ENCODE measurements at regions not wholly inside any gene's neighbourhood (a gene's known extent, or its start where the extent isn't known, plus 50 kb on each side); places are given as distances from the start of the nearest gene placed in this dataset.

DNA sequence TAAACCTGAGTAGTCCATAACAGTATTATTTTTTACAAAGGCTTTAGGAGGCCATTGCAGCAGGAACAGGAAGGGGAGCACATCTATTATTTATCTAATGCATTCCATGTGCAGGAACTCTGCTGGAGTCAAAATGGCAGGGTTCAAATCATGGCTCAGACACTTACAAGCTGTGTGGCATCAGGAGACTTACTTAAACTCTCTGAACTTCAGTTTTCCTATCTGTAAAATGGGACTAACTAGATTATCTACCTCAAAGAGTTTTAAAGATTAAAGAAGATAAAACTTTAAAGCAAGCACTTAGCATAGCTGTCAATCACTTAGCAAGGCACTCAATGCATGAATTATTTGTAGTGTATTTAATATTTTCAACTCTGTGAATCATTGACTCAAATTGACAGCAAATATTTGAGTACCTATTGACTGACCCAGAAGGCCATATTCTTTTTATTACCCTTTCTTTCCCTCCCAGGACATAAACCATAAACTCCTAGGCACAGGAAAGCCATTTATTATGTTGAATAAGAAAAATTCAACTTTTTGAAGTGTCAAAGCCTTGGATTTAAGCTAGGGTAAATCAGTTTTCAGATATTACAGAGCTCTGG lies 115.8 kb upstream of the FAM204A start:
- TF ChIP-seq POLR2A (IDR thresholded peaks at IDR 0.05) (no peak), CTCF (IDR thresholded peaks at IDR 0.05) (no peak)

Measured in prostate gland (tissue), 2 donors.